HCT116 (cell line): ENCODE measurements at regions not wholly inside any gene's neighbourhood (a gene's known extent, or its start where the extent isn't known, plus 50 kb on each side); places are given as distances from the start of the nearest gene placed in this dataset.

Source experiments
- ATAC-seq: fragments of 200-7000 bp; cut with Tn5 transposase; 2 replicates; pipeline ENCODE4 v1.9.1; 2020; ENCODE audit warnings: mild to moderate bottlenecking, moderate library complexity
- BruUV-seq: library from RNA; stranded (reverse); fragments of 400-500 nt; replicated peaks from 2 replicates; lab custom pipeline; 2021; lab: Mats Ljungman, UMichigan
- CTCF ChIA-PET: fragments of 300-600 bp; sonication (Branson Sonifier 250); formaldehyde crosslinking; loops from one replicate; lab custom pipeline; 2021; ENCODE audit warnings: antibody characterized with exemption; lab: Charles Lee
- POLR2A ChIA-PET: fragments of 300-600, 350-600 bp; sonication (Branson Sonifier 250); formaldehyde crosslinking; loops from one replicate; lab custom pipeline; 2021; ENCODE audit warnings: antibody characterized with exemption; lab: Charles Lee
- RAD21 ChIA-PET, 2 experiments: fragments of 300-600 bp; sonication (Branson Sonifier 250); formaldehyde crosslinking; loops; one replicate each; lab custom pipeline; 2023; ENCODE audit warnings: low total read pairs in 2 of 2; ENCODE audit not compliant: uncharacterized antibody in 2 of 2, unreplicated experiment in 2 of 2, low non-redundant PET in 1 of 2; lab: Charles Lee
- DNase-seq: peaks from one replicate; pipeline ENCODE4 v3.0.0-alpha.2; 2010; ENCODE audit warnings: low read depth, low spot score
- H2AFZ ChIP-seq: fragments of 200-600 bp; shearing (Covaris generic), sonication (generic); 2 replicates; pipeline ENCODE4 v1.6.1; 2017; ENCODE audit warnings: low read depth, mixed run types, mixed read lengths, antibody characterized with exemption, low read length; ENCODE audit not compliant: poor library complexity, severe bottlenecking
- H3K27ac ChIP-seq: 2 replicates; pipeline ENCODE4 v1.5.1; 2012; ENCODE audit warnings: low read depth, low read length
- H3K27me3 ChIP-seq: fragments of 200-600 bp; sonication (generic); 2 replicates; pipeline ENCODE4 v1.6.1; 2016; ENCODE audit warnings: mixed run types, low read length, mixed read lengths; ENCODE audit not compliant: insufficient read depth
- H3K36me3 ChIP-seq, 2 experiments: fragments of 200-500 bp in 1 of 2; fragments of 200-600 bp in 1 of 2; sonication (Bioruptor generic) in 1 of 2; sonication (generic) in 1 of 2; 2 replicates each; pipeline versions ENCODE4 v1.5.1 to v1.6.1; 2014 to 2016; ENCODE audit warnings: low read length in 2 of 2, inconsistent platforms in 1 of 2, mixed read lengths in 1 of 2, mixed run types in 1 of 2; ENCODE audit not compliant: insufficient read depth in 2 of 2, control insufficient read depth in 1 of 2
- H3K4me1 ChIP-seq, 2 experiments: fragments of 200-600 bp in 1 of 2; sonication (generic) in 1 of 2; 2 replicates each; pipeline versions ENCODE4 v1.5.1 to v1.6.1; 2012 to 2017; ENCODE audit warnings: low read length in 2 of 2, inconsistent platforms in 1 of 2, mild to moderate bottlenecking in 1 of 2, mixed read lengths in 1 of 2, mixed run types in 1 of 2, moderate library complexity in 1 of 2; ENCODE audit not compliant: insufficient read depth in 2 of 2, control insufficient read depth in 1 of 2
- H3K4me2 ChIP-seq: fragments of 200-600 bp; sonication (generic); 2 replicates; pipeline ENCODE4 v1.6.1; 2017; ENCODE audit warnings: mixed run types, low read length, mixed read lengths
- H3K4me3 ChIP-seq, 2 experiments: fragments of 200-600 bp in 1 of 2; sonication (generic) in 1 of 2; replicated peaks in 1 of 2; 2 replicates each; pipeline ENCODE4 v1.5.1; 2011 to 2016; ENCODE audit warnings: low read length in 2 of 2, control low read depth in 1 of 2, low read depth in 1 of 2, mild to moderate bottlenecking in 1 of 2, mixed read lengths in 1 of 2, mixed run types in 1 of 2
- H3K79me2 ChIP-seq: fragments of 200-600 bp; sonication (generic); 2 replicates; pipeline ENCODE4 v1.6.1; 2017; ENCODE audit warnings: mild to moderate bottlenecking, mixed run types, low read length, moderate library complexity, mixed read lengths; ENCODE audit not compliant: insufficient read depth
- H3K9ac ChIP-seq: fragments of 200-600 bp; sonication (generic); 2 replicates; pipeline ENCODE4 v1.6.1; 2016; ENCODE audit warnings: low read length, mixed read lengths
- H3K9me2 ChIP-seq: fragments of 200-600 bp; sonication (generic), shearing (Covaris generic); 2 replicates; pipeline ENCODE4 v1.6.1; 2017; ENCODE audit warnings: mixed run types, mild to moderate bottlenecking, moderate library complexity; ENCODE audit not compliant: insufficient read depth
- H3K9me3 ChIP-seq, 2 experiments: fragments of 200-500 bp in 1 of 2; fragments of 200-600 bp in 1 of 2; sonication (Bioruptor generic) in 1 of 2; sonication (generic) in 1 of 2; 2 replicates each; pipeline ENCODE4 v1.6.1; 2014 to 2017; ENCODE audit warnings: low read length in 2 of 2, mixed read lengths in 2 of 2, inconsistent platforms in 1 of 2, low read depth in 1 of 2, mild to moderate bottlenecking in 1 of 2, mixed run types in 1 of 2, moderate library complexity in 1 of 2; ENCODE audit not compliant: control insufficient read depth in 1 of 2, insufficient read depth in 1 of 2
- H4K20me1 ChIP-seq: fragments of 200-600 bp; sonication (generic), shearing (Covaris generic); 2 replicates; pipeline ENCODE4 v1.6.1; 2017; ENCODE audit warnings: mixed run types, mild to moderate bottlenecking, moderate library complexity; ENCODE audit not compliant: insufficient read depth
- ATF3 ChIP-seq: IDR thresholded peaks from 2 replicates; pipeline ENCODE4 v1.6.1; 2012
- CBX3 ChIP-seq: IDR thresholded peaks from 2 replicates; pipeline ENCODE4 v1.6.1; 2012; ENCODE audit warnings: low read depth
- CEBPB ChIP-seq: IDR thresholded peaks from 2 replicates; pipeline ENCODE4 v1.6.1; 2012; ENCODE audit warnings: low read depth
- CTCF ChIP-seq, 3 experiments: fragments of 200-600 bp in 1 of 3; sonication (generic) in 1 of 3; IDR thresholded peaks in 2 of 3; conservative IDR thresholded peaks in 1 of 3; 2 replicates each; pipeline ENCODE4 v1.5.1; 2012 to 2017; ENCODE audit warnings: low read depth in 2 of 3, low read length in 2 of 3, antibody characterized with exemption in 1 of 3, borderline replicate concordance in 1 of 3, control low read depth in 1 of 3, mild to moderate bottlenecking in 1 of 3, mixed read lengths in 1 of 3, mixed run types in 1 of 3, moderate library complexity in 1 of 3; ENCODE audit not compliant: insufficient read depth in 1 of 3
- EGR1 ChIP-seq: IDR thresholded peaks from 2 replicates; pipeline ENCODE4 v1.6.1; 2012; ENCODE audit warnings: low read depth
- EZH2 ChIP-seq: fragments of 200-600 bp; sonication (generic); IDR thresholded peaks from 2 replicates; pipeline ENCODE4 v1.6.1; 2017; ENCODE audit warnings: antibody characterized with exemption, mixed run types
- EZH2phosphoT487 ChIP-seq: fragments of 200-600 bp; IDR thresholded peaks from 2 replicates; pipeline ENCODE4 v1.6.1; 2018; ENCODE audit warnings: antibody characterized with exemption, borderline replicate concordance
- FOSL1 ChIP-seq: IDR thresholded peaks from 2 replicates; pipeline ENCODE4 v1.6.1; 2012; ENCODE audit warnings: low read depth
- JUND ChIP-seq: IDR thresholded peaks from 2 replicates; pipeline ENCODE4 v1.6.1; 2012
- POLR2A ChIP-seq: IDR thresholded peaks from 2 replicates; pipeline ENCODE4 v1.7.0; 2011; ENCODE audit warnings: borderline replicate concordance; ENCODE audit not compliant: insufficient read depth, insufficient read length; ENCODE audit errors: extremely low read depth
- POLR2AphosphoS5 ChIP-seq: IDR thresholded peaks from 2 replicates; pipeline ENCODE4 v1.6.1; 2011; ENCODE audit warnings: mild to moderate bottlenecking, low read depth, low read length, moderate library complexity
- RAD21 ChIP-seq: IDR thresholded peaks from 2 replicates; pipeline ENCODE4 v1.6.1; 2012; ENCODE audit warnings: low read depth, mild to moderate bottlenecking
- SIN3A ChIP-seq: IDR thresholded peaks from 2 replicates; pipeline ENCODE4 v1.6.1; 2012; ENCODE audit warnings: low read depth
- SRF ChIP-seq: IDR thresholded peaks from 2 replicates; pipeline ENCODE4 v1.6.1; 2012; ENCODE audit warnings: low read depth
- TCF7L2 ChIP-seq: IDR thresholded peaks from 2 replicates; pipeline ENCODE4 v1.7.0; 2011; ENCODE audit warnings: borderline replicate concordance, inconsistent platforms; ENCODE audit not compliant: insufficient read depth, insufficient read length; ENCODE audit errors: extremely low read depth
- YY1 ChIP-seq: IDR thresholded peaks from 2 replicates; pipeline ENCODE4 v1.6.1; 2011; ENCODE audit warnings: low read length, low read depth, moderate library complexity, mild to moderate bottlenecking; ENCODE audit not compliant: insufficient replicate concordance; ENCODE audit errors: extremely low read depth
- ZBTB33 ChIP-seq: IDR thresholded peaks from 2 replicates; pipeline ENCODE4 v1.6.1; 2011; ENCODE audit warnings: mild to moderate bottlenecking, low read length, moderate library complexity; ENCODE audit not compliant: insufficient replicate concordance; ENCODE audit errors: extremely low read depth
- ZFX ChIP-seq: fragments of 450-650 bp; IDR thresholded peaks from 2 replicates; pipeline ENCODE4 v1.6.1; 2017
- ZNF274 ChIP-seq: fragments of 200-500 bp; sonication (Bioruptor generic); IDR thresholded peaks from 2 replicates; pipeline ENCODE4 v1.6.1; 2014; ENCODE audit warnings: mild to moderate bottlenecking, low read depth, low read length, inconsistent platforms
- intact Hi-C: fragments of 100-400 bp; cut with micrococcal nuclease; formaldehyde crosslinking; loops from 2 replicates; pipeline ENCODE4 v1.10.0; 2022

- TF ChIP-seq ZNF274 = no peak
Observed at GRCh38 chr12:25368557-25368956, 117.8 kb upstream of the KRAS start (continued).

- ChIA-PET CTCF (no interaction called here), RAD21 (no interaction called here), POLR2A (interaction anchor here (0.6 kb wide), 1 partner anchor 33 kb away, joined by 5 read pairs; no protein-coding TSS in a partner anchor)
- intact Hi-C loops = no loop called here
- ATAC-seq (no peak), DNase-seq (no peak)
- H3K9me2 ChIP-seq = no peaks in the 10 kb centered on the region
- H3K79me2 ChIP-seq = no peaks in the 10 kb centered on the region
- H3K9ac ChIP-seq = no peak overlapping the region
- no peak overlapping the region for H3K4me2 ChIP-seq
- TF ChIP-seq POLR2A (no peak), FOSL1 (no peak), CTCF (IDR thresholded peaks at IDR 0.05 in 2 of 3, conservative IDR thresholded peaks at IDR 0.05 in 1 of 3; ENCODE audit: borderline replicate concordance in 1 of 3, insufficient read depth in 1 of 3, low read depth in 2 of 3, low read length in 2 of 3) (no peak), ATF3 (no peak), EGR1 (no peak), YY1 (no peak), ZNF274 (no peak), POLR2AphosphoS5 (no peak), EZH2 (no peak), JUND (no peak), CBX3 (no peak), EZH2phosphoT487 (no peak), CEBPB (no peak), ZBTB33 (no peak), ZFX (no peak), SIN3A (no peak), SRF (no peak), TCF7L2 (no peak), RAD21 (no peak)
- no peaks in the 10 kb centered on the region for H3K4me1 ChIP-seq
- no peaks in the 10 kb centered on the region for H4K20me1 ChIP-seq
- H3K4me3 ChIP-seq = no peak overlapping the region
- H3K36me3 ChIP-seq = no peaks in the 10 kb centered on the region
- H2AFZ ChIP-seq = no peak overlapping the region
- no peak overlapping the region for H3K27ac ChIP-seq
- no peaks in the 10 kb centered on the region for H3K9me3 ChIP-seq
- H3K27me3 ChIP-seq = no peaks in the 10 kb centered on the region
- BruUV-seq = no TSS peak
Observed at GRCh38 chr12:25366122-25366521, 115.4 kb upstream of the KRAS start.
